ENCODE measurements at regions not wholly inside any gene's neighbourhood (a gene's known extent, or its start where the extent isn't known, plus 50 kb on each side); places are given as distances from the start of the nearest gene placed in this dataset.

DNA sequence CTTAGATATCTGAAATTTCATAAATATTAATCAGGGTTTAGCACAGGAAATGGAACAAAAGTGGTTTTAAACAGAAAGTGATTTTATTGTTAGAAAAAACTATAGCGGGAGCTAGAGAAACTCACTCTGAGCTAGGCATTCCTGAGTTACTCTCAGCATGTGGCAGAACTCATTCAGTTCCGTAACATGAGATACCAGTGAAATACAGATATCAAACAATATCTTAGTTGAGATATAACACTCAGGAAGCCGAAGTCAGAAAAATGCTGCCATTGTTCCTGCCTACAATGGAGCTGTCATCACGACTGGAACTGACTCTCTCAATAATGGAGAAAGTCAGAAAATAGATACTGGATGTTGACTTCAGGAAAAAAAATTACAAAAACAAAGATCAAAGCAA, 1428.7 kb downstream of the PCDH18 start:
- WGBS, 2 donors = 71 to 75% methylated on average over 4 of the region's 4 CpGs
- Histone ChIP-seq H3K27me3 (no peaks in the 10 kb centered on the region), H3K9me3 (peaks cover 0 to 4% (median 0%) of the 10 kb centered on the region in 4 donors), H3K36me3 (no peaks in the 10 kb centered on the region), H3K4me1 (no peaks in the 10 kb centered on the region), H3K27ac (no peak overlapping the region), H3K4me3 (no peak overlapping the region)
- TF ChIP-seq POLR2AphosphoS5 (IDR thresholded peaks at IDR 0.05) (no peak), EP300 (IDR thresholded peaks at IDR 0.05) (no peak), POLR2A (IDR thresholded peaks at IDR 0.05) (no peak)
- TF ChIP-seq, protein P1, sequence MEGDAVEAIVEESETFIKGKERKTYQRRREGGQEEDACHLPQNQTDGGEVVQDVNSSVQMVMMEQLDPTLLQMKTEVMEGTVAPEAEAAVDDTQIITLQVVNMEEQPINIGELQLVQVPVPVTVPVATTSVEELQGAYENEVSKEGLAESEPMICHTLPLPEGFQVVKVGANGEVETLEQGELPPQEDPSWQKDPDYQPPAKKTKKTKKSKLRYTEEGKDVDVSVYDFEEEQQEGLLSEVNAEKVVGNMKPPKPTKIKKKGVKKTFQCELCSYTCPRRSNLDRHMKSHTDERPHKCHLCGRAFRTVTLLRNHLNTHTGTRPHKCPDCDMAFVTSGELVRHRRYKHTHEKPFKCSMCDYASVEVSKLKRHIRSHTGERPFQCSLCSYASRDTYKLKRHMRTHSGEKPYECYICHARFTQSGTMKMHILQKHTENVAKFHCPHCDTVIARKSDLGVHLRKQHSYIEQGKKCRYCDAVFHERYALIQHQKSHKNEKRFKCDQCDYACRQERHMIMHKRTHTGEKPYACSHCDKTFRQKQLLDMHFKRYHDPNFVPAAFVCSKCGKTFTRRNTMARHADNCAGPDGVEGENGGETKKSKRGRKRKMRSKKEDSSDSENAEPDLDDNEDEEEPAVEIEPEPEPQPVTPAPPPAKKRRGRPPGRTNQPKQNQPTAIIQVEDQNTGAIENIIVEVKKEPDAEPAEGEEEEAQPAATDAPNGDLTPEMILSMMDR (IDR thresholded peaks at IDR 0.05) = no peak
- ATAC-seq (ENCODE audit: low FRiP score in 2 of 2) = no peak
- no peak for DNase-seq

DNA sequence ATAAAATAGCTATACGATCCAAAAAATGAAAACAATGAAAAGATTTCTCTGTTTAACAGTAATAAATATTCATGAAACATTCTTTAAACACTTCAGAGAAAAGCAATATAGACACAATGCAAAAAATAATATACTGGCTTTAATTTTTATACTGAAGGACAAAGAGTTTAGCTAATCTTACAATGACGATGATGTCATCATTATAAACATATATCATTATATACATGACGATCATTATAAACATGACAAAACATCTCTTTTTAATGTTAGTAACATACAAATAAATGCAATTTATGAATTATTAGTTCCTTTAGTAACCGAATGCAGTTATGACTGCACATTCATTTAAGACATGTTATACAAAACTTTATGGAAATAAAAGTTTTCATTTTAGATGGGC, 1434.6 kb downstream of the PCDH18 start:
- H3K27me3 ChIP-seq = no peaks in the 10 kb centered on the region
- H3K27ac ChIP-seq = no peak overlapping the region
- ATAC-seq (ENCODE audit: low FRiP score in 2 of 2) = no peak
- peaks cover 0 to 4% (median 0%) of the 10 kb centered on the region in 4 donors for H3K9me3 ChIP-seq
- H3K4me1 ChIP-seq = no peaks in the 10 kb centered on the region
- TF ChIP-seq EP300 (IDR thresholded peaks at IDR 0.05) (no peak), POLR2A (IDR thresholded peaks at IDR 0.05) (no peak), POLR2AphosphoS5 (IDR thresholded peaks at IDR 0.05) (no peak)
- H3K36me3 ChIP-seq = no peaks in the 10 kb centered on the region
- 80 to 87% methylated on average over 4 of the region's 4 CpGs for WGBS, 2 donors
- H3K4me3 ChIP-seq = no peak overlapping the region
- no peak for DNase-seq

DNA sequence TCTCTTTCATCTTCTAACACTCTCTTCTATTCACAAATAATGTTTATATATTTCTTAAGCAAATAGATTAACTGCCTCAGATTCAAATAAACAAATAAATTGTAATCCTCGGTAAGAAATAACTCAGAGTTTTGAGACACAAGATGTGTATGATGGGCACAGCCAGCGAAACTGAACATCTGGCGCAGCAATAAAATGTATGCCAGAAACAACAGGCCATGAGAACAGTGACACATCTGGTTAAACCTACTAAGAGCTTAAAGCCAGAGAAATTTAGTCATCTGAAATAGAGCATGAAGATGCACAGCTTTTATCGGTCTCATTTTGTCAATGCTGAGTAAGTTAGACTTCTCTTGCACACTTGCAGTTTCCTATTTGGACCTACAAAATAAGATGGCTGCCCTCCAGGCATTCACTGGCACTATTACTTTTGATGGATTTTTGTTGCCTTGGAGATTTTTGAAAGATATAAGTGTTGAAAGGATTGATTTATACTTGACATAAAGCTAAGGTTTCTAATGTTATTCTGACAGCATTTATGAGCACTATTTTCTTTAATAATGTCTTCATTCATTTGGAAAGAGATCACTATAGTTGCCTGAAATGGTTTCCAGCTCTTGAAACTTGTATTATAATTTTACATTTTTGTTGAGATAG, 1444.0 kb downstream of the PCDH18 start:
- H3K9me3 ChIP-seq = no peaks in the 10 kb centered on the region
- H3K36me3 ChIP-seq = no peaks in the 10 kb centered on the region
- no peak for TF ChIP-seq POLR2A (IDR thresholded peaks at IDR 0.05)
- no peak overlapping the region for H3K27ac ChIP-seq
- no peak for ATAC-seq (ENCODE audit: low FRiP score in 2 of 2)
- WGBS, 2 donors = 69 to 73% methylated on average over 4 of the region's 4 CpGs
- no peak overlapping the region for H3K4me3 ChIP-seq
- DNase-seq = no peak
- no peaks in the 10 kb centered on the region for H3K4me1 ChIP-seq
- no peaks in the 10 kb centered on the region for H3K27me3 ChIP-seq

DNA sequence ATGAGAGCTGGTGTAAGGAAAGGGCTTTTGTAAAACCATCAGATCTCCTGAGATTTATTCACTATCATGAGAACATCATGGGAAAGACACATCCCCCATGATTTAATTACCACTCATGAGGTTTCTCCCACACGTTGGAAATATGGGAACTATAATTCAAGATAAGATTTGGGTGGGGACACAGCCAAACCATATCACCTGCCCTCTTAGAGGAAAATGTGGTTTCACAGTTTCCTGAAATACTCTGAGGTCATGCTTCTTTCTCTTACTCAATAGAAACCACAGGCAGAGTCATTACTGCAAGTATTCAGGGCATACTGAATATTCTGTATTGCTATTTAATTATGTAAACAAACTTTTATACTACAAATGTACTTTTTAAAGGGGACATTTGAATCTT, 1453.3 kb downstream of the PCDH18 start:
- DNase-seq = no peak
- Histone ChIP-seq H3K4me3 (no peak overlapping the region), H3K36me3 (no peaks in the 10 kb centered on the region), H3K27ac (no peak overlapping the region), H3K4me1 (no peaks in the 10 kb centered on the region), H3K27me3 (no peaks in the 10 kb centered on the region), H3K9me3 (no peaks in the 10 kb centered on the region)
- WGBS, 2 donors = 22 to 41% methylated on average over 1 of the region's 1 CpG
- ATAC-seq (ENCODE audit: low FRiP score in 2 of 2) = no peak
- TF ChIP-seq EP300 (IDR thresholded peaks at IDR 0.05) = no peak
- TF ChIP-seq, protein P1 (IDR thresholded peaks at IDR 0.05) = no peak
- no peak for TF ChIP-seq POLR2AphosphoS5 (IDR thresholded peaks at IDR 0.05)
- TF ChIP-seq POLR2A (IDR thresholded peaks at IDR 0.05) = no peak

DNA sequence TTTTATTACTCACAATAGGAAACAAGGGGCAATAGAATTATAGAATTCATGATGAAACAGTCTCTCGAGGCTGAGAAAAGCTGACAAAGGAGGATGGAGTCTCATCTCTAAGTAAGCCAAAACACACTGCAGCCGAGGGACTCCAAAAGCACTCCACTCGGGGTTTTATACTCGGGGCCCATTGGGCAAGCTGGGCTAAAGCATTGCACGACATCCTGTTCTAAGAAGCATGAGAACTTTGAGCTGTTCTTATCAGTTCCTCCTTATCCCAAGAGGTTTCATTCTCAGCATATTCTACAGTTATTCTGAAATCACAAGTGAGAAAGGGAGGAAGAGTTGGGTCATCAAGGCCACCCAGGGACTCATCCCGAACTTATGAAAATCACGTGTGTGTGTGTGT, 1475.5 kb downstream of the PCDH18 start:
- ATAC-seq (ENCODE audit: low FRiP score in 2 of 2) (no peak), DNase-seq (no peak)
- TF ChIP-seq POLR2AphosphoS5 (IDR thresholded peaks at IDR 0.05) = no peak
- no peak for TF ChIP-seq POLR2A (IDR thresholded peaks at IDR 0.05)
- TF ChIP-seq, protein P1 (IDR thresholded peaks at IDR 0.05) = no peak
- TF ChIP-seq EP300 (IDR thresholded peaks at IDR 0.05) = no peak
- Histone ChIP-seq H3K27ac (no peak overlapping the region), H3K4me3 (no peak overlapping the region), H3K36me3 (no peaks in the 10 kb centered on the region), H3K9me3 (no peaks in the 10 kb centered on the region), H3K4me1 (no peaks in the 10 kb centered on the region), H3K27me3 (no peaks in the 10 kb centered on the region)
- 72 to 82% methylated on average over 7 of the region's 7 CpGs for WGBS, 2 donors

DNA sequence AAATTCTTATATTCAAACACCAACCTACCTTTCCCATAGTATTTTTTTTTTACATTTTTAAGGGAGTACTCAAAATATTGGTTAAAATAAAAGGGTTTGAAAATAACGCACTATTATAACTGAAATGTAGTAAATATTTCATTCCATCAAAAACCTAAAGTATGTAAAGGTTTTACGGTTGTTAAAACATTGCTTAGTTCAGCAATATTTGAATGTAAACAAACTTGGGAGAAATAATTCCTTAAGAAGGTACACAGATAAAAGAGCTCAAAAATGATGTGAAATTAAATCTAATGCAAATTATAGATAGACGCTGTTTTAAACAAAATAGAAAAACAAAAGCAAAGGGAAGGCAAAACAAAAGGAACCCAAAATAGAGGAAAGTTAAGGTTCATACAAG, 1476.9 kb downstream of the PCDH18 start:
- WGBS, 2 donors = 82 to 91% methylated on average over 3 of the region's 3 CpGs
- Histone ChIP-seq H3K4me1 (no peaks in the 10 kb centered on the region), H3K4me3 (no peak overlapping the region), H3K27ac (no peak overlapping the region), H3K9me3 (no peaks in the 10 kb centered on the region), H3K36me3 (no peaks in the 10 kb centered on the region), H3K27me3 (no peaks in the 10 kb centered on the region)
- ATAC-seq (ENCODE audit: low FRiP score in 2 of 2) (no peak), DNase-seq (no peak)
- TF ChIP-seq, protein P1 (IDR thresholded peaks at IDR 0.05) = no peak
- TF ChIP-seq POLR2A (IDR thresholded peaks at IDR 0.05) = no peak
- TF ChIP-seq POLR2AphosphoS5 (IDR thresholded peaks at IDR 0.05) = no peak
- TF ChIP-seq EP300 (IDR thresholded peaks at IDR 0.05) = no peak
